B cell (primary cell): ENCODE measurements at regions not wholly inside any gene's neighbourhood (a gene's known extent, or its start where the extent isn't known, plus 50 kb on each side); places are given as distances from the start of the nearest gene placed in this dataset.

ENCODE experiments used
- EZH2 ChIP-seq: IDR thresholded peaks from 2 replicates; pipeline ENCODE4 v1.6.1; 2012; ENCODE audit warnings: borderline replicate concordance, low read depth, mild to moderate bottlenecking, moderate library complexity, low read length; ENCODE audit not compliant: insufficient read depth, poor library complexity, severe bottlenecking
- TF ChIP-seq, protein P1 (sequence below): fragments of 200-600 bp; IDR thresholded peaks from one replicate; pipeline ENCODE4 v1.8.0; 2022; ENCODE audit warnings: antibody characterized with exemption, mild to moderate bottlenecking

DNA sequence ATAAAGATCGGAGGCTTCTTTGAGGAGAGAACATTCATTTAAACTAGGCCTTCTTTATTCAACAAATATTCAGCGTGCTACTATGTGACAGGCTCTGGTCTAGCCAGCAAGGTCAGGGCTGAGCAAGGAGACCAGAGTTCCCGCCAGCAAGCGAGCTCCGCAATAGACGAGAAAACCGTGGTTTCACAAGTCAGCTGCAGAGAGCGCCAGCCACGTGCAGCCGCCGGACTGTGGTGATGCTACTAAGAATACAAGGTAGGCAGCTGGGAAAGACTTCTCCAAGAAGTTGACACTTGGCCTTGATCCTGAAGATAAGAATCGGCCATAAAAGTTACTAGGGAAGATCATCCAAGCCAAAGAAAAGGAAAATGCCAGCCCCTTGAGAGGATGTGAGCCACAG, 533.7 kb upstream of the SALL3 start:
- TF ChIP-seq, protein P1, sequence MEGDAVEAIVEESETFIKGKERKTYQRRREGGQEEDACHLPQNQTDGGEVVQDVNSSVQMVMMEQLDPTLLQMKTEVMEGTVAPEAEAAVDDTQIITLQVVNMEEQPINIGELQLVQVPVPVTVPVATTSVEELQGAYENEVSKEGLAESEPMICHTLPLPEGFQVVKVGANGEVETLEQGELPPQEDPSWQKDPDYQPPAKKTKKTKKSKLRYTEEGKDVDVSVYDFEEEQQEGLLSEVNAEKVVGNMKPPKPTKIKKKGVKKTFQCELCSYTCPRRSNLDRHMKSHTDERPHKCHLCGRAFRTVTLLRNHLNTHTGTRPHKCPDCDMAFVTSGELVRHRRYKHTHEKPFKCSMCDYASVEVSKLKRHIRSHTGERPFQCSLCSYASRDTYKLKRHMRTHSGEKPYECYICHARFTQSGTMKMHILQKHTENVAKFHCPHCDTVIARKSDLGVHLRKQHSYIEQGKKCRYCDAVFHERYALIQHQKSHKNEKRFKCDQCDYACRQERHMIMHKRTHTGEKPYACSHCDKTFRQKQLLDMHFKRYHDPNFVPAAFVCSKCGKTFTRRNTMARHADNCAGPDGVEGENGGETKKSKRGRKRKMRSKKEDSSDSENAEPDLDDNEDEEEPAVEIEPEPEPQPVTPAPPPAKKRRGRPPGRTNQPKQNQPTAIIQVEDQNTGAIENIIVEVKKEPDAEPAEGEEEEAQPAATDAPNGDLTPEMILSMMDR = no peak
- no peak for TF ChIP-seq EZH2
